HFFc6 (cell line): ENCODE measurements at regions not wholly inside any gene's neighbourhood (a gene's known extent, or its start where the extent isn't known, plus 50 kb on each side); places are given as distances from the start of the nearest gene placed in this dataset.

Experiments
- DNase-seq: peaks from one replicate; pipeline ENCODE4 v3.0.0-alpha.2; 2018
- H3K27ac Mint-ChIP-seq: 2 replicates; pipeline ENCODE4 v1.8.0; 2020; ENCODE audit warnings: mild to moderate bottlenecking, mixed read lengths
- H3K27me3 Mint-ChIP-seq: 2 replicates; pipeline ENCODE4 v1.8.0; 2021; ENCODE audit warnings: mild to moderate bottlenecking, moderate library complexity, mixed read lengths; ENCODE audit not compliant: insufficient read depth
- H3K36me3 Mint-ChIP-seq: 2 replicates; pipeline ENCODE4 v1.8.0; 2021; ENCODE audit warnings: low read depth, mixed read lengths
- H3K4me1 Mint-ChIP-seq: 2 replicates; pipeline ENCODE4 v1.8.0; 2020; ENCODE audit warnings: low read depth, mixed read lengths
- H3K4me3 Mint-ChIP-seq: 2 replicates; pipeline ENCODE4 v1.8.0; 2020; ENCODE audit warnings: mild to moderate bottlenecking, moderate library complexity, mixed read lengths
- H3K9me3 Mint-ChIP-seq: 2 replicates; pipeline ENCODE4 v1.8.0; 2020; ENCODE audit warnings: mild to moderate bottlenecking, mixed read lengths
- CTCF ChIP-seq: fragments of 200-600 bp; sonication (generic); IDR thresholded peaks from 2 replicates; pipeline ENCODE4 v1.5.0; 2021; ENCODE audit warnings: antibody characterized with exemption, mild to moderate bottlenecking

- Mint-ChIP-seq H3K36me3 (no peaks in the 10 kb centered on the region), H3K9me3 (peaks cover 15% of the 10 kb centered on the region), H3K4me3 (no peak overlapping the region), H3K27me3 (no peaks in the 10 kb centered on the region; the same call in 1 of the 2 replicates), H3K27ac (no peak overlapping the region), H3K4me1 (peaks cover 5% of the 10 kb centered on the region; the same call in 1 of the 2 replicates)
- TF ChIP-seq CTCF = no peak
- no peak for DNase-seq
These were observed 789.8 kb downstream of the SLITRK6 start for GRCh38 chr13:85009447-85009846.

GRCh38 chr13:84999252-84999651, 800.0 kb downstream of the SLITRK6 start:
- H3K4me3 Mint-ChIP-seq = no peak overlapping the region
- no peaks in the 10 kb centered on the region for H3K36me3 Mint-ChIP-seq
- no peak for DNase-seq
- H3K4me1 Mint-ChIP-seq = peaks cover 7% of the 10 kb centered on the region; the same call in 1 of the 2 replicates
- no peaks in the 10 kb centered on the region for H3K27me3 Mint-ChIP-seq
- H3K27ac Mint-ChIP-seq = no peak overlapping the region
- H3K9me3 Mint-ChIP-seq = no peaks in the 10 kb centered on the region; the same call in 1 of the 2 replicates
- TF ChIP-seq CTCF = no peak

GRCh38 chr13:84998681-84999080, 800.5 kb downstream of the SLITRK6 start:
- TF ChIP-seq CTCF = no peak
- DNase-seq = no peak
- Mint-ChIP-seq H3K4me3 (no peak overlapping the region), H3K27ac (no peak overlapping the region), H3K27me3 (no peaks in the 10 kb centered on the region), H3K36me3 (no peaks in the 10 kb centered on the region), H3K9me3 (no peaks in the 10 kb centered on the region; the same call in 1 of the 2 replicates), H3K4me1 (peaks cover 7% of the 10 kb centered on the region; the same call in 1 of the 2 replicates)

GRCh38 chr13:84997858-84998257, 801.4 kb downstream of the SLITRK6 start:
- H3K27ac Mint-ChIP-seq = no peak overlapping the region
- no peak for TF ChIP-seq CTCF
- H3K27me3 Mint-ChIP-seq = no peaks in the 10 kb centered on the region

GRCh38 chr13:84994582-84994981, 804.6 kb downstream of the SLITRK6 start:
- Mint-ChIP-seq H3K4me3 (no peak overlapping the region), H3K36me3 (no peaks in the 10 kb centered on the region), H3K27me3 (no peaks in the 10 kb centered on the region), H3K4me1 (peaks cover 7% of the 10 kb centered on the region; the same call in 1 of the 2 replicates), H3K9me3 (no peaks in the 10 kb centered on the region; the same call in 1 of the 2 replicates), H3K27ac (no peak overlapping the region)
- TF ChIP-seq CTCF = no peak
- DNase-seq = peak; percentile 0

More at GRCh38 chr13:84997858-84998257, 801.4 kb downstream of the SLITRK6 start:
- no peak for DNase-seq
- H3K36me3 Mint-ChIP-seq = no peaks in the 10 kb centered on the region
- H3K9me3 Mint-ChIP-seq = no peaks in the 10 kb centered on the region; the same call in 1 of the 2 replicates
- H3K4me3 Mint-ChIP-seq = no peak overlapping the region
- peaks cover 7% of the 10 kb centered on the region; the same call in 1 of the 2 replicates for H3K4me1 Mint-ChIP-seq

- Mint-ChIP-seq H3K9me3 (no peaks in the 10 kb centered on the region), H3K36me3 (no peaks in the 10 kb centered on the region), H3K27me3 (no peaks in the 10 kb centered on the region; the same call in 1 of the 2 replicates), H3K4me3 (no peak overlapping the region), H3K27ac (no peak overlapping the region), H3K4me1 (no peaks in the 10 kb centered on the region)
- TF ChIP-seq CTCF = no peak; the same call in 1 of the 2 replicates
- no peak for DNase-seq
These were observed 813.4 kb downstream of the SLITRK6 start for GRCh38 chr13:84985860-84986259.
